ENCODE measurements at regions not wholly inside any gene's neighbourhood (a gene's known extent, or its start where the extent isn't known, plus 50 kb on each side); places are given as distances from the start of the nearest gene placed in this dataset.

DNA sequence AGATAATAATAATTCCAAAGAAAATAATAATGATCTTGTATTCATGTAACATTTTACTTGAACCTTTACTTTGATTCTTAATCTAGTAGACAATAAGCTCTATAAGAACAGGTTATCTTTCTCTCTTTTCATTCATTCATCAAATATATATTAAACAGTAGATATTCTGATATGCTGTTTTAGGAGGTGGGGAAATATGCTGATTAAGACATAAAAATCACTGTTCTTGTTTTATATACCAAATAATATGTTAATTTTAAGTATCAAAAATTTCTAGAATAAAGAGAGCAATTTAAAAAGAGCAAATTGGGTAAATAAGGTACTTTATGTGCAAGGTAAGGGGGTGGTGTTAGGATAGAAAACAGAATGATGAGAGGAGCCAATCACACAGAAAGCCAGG, 401.9 kb downstream of the PDHA2 start:
- TF ChIP-seq, protein P1, sequence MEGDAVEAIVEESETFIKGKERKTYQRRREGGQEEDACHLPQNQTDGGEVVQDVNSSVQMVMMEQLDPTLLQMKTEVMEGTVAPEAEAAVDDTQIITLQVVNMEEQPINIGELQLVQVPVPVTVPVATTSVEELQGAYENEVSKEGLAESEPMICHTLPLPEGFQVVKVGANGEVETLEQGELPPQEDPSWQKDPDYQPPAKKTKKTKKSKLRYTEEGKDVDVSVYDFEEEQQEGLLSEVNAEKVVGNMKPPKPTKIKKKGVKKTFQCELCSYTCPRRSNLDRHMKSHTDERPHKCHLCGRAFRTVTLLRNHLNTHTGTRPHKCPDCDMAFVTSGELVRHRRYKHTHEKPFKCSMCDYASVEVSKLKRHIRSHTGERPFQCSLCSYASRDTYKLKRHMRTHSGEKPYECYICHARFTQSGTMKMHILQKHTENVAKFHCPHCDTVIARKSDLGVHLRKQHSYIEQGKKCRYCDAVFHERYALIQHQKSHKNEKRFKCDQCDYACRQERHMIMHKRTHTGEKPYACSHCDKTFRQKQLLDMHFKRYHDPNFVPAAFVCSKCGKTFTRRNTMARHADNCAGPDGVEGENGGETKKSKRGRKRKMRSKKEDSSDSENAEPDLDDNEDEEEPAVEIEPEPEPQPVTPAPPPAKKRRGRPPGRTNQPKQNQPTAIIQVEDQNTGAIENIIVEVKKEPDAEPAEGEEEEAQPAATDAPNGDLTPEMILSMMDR (IDR thresholded peaks at IDR 0.05) = no peak
- no peak for TF ChIP-seq POLR2A (IDR thresholded peaks at IDR 0.05)
